Activated CD8-positive, alpha-beta memory T cell treated with anti-CD3 and anti-CD28 coated beads for 24 hours (primary cell): ENCODE measurements at regions not wholly inside any gene's neighbourhood (a gene's known extent, or its start where the extent isn't known, plus 50 kb on each side); places are given as distances from the start of the nearest gene placed in this dataset.

ENCODE experiments used
- DNase-seq: peaks from one replicate; pipeline ENCODE4 v3.0.0-alpha.2; 2020

GRCh38 chr12:62078020-62078419 is 182.2 kb upstream of the USP15 start:
- DNase-seq = no peak

DNA sequence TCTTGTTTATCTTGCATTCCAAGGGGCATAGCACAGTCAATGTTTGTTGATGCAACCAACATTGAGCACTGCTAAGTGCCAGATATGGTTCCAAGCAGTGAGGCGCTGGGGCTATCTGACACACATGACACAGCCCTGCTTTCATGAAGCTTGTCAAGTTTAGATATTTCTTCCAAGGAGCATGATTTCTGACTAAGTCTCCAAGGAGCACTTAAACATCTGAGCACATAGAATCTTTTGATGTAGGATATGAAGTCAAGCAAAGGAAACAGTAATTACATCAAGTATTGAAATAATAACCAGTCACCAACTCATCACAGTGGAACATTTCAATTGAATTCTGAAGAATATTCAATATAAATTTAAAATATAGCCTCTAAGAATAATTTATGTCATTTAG is 177.8 kb upstream of the USP15 start:
- no peak for DNase-seq

DNA sequence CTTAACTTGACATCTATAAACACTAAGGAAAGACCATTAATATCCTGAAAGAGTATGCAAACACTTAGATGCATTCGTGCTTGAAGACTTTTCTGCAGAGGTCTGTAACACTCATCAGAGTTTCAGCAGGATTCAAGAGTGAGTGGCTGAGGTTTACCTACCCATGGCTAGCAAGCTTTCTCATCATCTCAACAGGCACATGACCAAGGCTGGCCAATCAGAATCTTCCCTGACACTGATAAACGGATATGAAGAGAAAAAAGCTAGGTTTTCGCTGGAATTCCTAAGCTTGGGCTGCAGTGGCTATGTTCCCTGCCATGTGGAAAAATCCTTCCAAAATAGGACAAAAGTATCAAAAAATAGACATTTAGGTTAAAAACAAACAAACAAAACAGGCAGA is 162.1 kb upstream of the USP15 start:
- no peak for DNase-seq

- no peak for DNase-seq
Observed at GRCh38 chr12:62103748-62104147, 156.5 kb upstream of the USP15 start.

GRCh38 chr12:62106547-62107185 is 153.5 kb upstream of the USP15 start:
- no peak for DNase-seq

- no peak for DNase-seq
Observed at GRCh38 chr12:62113366-62114011, 146.7 kb upstream of the USP15 start.

GRCh38 chr12:62116986-62117385 is 143.2 kb upstream of the USP15 start:
- DNase-seq = no peak

DNA sequence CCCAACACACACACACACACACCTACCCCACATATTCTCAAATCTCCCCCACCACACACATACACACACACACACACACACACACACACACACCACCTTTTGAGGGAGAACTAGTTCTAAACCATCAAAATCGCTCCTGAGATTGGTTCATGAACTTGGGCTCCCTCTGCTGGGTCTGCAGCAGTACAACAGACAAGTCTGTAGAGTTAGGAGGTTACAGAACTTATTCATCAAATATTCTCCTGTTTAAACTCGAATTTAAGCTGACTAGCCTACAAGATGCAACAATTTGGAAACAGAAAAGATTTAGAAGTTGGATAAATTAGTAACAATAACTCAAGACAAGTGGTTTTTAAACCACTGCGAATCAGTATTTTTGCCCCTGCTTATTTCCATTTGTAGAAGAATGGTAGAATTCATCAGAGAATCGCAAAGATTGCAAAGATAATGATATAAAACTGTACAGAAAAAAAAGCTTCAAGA is 136.4 kb upstream of the USP15 start:
- DNase-seq = no peak

DNA sequence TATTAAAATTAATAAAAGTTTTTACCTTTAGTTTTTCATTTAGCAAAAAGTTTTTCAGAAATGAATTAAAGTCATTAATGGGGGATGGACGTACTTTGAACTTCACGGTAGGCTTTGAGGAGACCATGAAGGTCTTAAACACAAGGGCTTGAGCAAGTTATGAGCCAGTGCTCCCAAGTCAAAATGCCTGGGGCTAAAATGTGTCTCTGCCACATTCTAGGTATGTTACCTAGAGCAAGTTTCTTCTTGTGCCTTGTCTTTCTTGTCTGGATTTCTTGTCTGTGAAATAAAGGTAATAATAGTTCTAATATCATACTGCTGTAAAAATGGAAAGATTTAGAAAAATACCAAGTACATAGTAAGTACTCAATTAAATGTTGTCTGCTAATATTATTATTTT is 132.7 kb upstream of the USP15 start:
- DNase-seq = no peak

- no peak for DNase-seq
Observed at GRCh38 chr12:62128175-62128975, 131.8 kb upstream of the USP15 start.

GRCh38 chr12:62129291-62129690 is 130.9 kb upstream of the USP15 start:
- no peak for DNase-seq

- no peak for DNase-seq
Observed at GRCh38 chr12:62130402-62130801, 129.8 kb upstream of the USP15 start.

DNA sequence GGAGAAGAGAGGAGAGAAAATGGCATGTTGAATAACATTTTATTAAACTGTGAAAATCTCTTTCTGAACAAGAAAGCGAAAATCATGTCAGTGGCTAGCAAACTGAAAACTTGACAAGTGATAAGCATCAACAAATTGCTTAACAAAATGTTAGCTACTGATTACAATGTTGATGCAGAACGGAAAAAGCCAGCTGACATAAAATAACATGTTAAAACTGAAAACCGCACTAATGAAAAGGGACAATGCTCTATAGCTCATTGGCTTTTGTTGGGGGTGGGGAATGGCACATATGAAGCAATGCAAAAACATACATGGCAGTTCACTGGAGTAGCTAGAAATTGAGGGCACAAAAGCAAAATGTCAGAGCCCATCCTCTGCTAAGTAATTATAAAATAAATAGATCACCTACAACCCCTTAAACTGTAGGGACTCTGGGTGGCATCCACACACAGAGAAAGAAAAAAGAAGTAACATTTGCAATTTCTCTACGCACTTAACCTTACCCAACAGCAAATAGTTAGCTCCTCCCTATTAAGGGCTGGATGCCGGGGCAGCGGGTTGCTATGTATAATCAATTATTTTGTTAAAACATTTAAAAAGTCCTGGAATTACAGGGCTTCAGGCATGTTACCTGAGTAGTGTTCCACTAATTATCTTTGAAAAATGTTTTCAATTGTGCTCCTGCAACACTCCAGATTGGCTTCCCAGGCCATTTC is 129.2 kb upstream of the USP15 start:
- DNase-seq = no peak

DNA sequence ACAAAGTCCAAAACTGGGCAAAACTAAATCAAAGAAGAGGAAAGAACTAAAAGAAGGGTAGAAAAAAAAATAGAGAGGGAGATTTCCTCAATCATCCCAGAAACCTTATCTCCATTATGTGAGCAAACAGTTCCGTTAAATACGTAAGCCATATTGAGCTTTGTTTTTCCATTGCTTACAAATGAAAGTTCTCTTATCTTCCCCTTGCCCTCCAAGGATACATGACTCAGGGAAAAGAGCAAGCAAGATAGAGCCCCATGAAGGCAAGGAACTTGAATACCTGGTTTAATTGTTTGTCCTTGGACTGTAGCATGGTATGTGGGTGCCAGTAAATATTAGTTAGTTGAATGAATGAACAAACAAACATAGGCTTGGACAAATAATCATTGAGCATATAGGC is 126.8 kb upstream of the USP15 start:
- DNase-seq = no peak

- DNase-seq = no peak
Observed at GRCh38 chr12:62135553-62136200, 124.5 kb upstream of the USP15 start.

DNA sequence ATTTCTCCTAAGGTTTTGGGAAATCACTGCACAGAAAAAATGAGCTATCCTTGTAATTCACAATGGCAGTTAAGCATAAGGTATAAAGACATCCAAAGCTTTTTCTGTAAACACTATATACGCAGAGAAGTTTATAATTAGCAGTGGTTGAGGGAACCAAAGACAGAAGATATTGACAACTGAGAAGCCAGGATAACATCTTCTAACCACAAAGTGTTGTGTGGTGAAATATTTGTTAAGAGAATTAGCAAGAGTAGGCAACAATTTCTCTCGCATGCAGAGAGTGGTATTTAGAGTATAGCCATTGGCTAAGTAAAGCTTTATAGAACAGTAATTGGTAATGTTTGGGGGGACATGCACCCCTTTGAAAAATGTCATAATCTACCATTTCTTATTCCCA is 123.7 kb upstream of the USP15 start:
- no peak for DNase-seq

DNA sequence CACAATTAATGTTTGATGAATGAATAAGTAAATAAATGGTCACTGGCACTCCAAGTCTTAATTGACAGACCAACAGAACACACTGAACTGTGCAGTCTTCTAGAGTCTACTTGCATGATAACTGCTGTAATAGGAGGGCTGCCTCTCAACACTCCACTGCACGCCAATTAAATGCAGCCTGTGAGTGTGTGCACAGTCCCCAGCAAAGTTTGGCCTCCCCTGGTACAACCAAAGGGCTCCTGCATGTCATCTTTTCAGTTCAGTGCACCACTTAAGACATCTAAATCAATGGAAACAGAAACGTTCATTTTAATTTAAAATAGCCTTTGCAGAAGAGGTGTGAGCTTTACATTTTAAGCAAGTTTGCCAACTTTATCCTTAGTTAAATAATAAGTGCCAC is 121.7 kb upstream of the USP15 start:
- DNase-seq = no peak

DNA sequence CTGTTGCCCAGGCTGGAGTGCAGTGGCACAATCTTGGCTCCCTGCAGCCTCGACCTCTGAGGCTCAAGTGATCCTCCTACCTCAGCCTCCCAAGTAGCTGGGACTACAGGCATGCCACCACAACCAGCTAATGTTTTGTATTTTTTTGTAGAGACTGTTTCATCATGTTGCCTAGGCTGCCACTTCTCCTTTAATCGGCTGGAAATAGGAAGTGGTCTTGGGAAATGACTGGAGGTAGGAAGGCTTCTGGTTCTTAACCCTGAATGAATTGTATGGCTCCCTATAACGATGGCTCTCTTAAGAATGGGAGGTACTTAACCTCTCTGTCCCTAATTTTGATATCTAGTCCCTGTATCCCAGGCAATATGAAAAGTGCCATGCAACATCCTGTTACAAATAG is 113.9 kb upstream of the USP15 start:
- no peak for DNase-seq

GRCh38 chr12:62158013-62158412 is 102.2 kb upstream of the USP15 start:
- no peak for DNase-seq

DNA sequence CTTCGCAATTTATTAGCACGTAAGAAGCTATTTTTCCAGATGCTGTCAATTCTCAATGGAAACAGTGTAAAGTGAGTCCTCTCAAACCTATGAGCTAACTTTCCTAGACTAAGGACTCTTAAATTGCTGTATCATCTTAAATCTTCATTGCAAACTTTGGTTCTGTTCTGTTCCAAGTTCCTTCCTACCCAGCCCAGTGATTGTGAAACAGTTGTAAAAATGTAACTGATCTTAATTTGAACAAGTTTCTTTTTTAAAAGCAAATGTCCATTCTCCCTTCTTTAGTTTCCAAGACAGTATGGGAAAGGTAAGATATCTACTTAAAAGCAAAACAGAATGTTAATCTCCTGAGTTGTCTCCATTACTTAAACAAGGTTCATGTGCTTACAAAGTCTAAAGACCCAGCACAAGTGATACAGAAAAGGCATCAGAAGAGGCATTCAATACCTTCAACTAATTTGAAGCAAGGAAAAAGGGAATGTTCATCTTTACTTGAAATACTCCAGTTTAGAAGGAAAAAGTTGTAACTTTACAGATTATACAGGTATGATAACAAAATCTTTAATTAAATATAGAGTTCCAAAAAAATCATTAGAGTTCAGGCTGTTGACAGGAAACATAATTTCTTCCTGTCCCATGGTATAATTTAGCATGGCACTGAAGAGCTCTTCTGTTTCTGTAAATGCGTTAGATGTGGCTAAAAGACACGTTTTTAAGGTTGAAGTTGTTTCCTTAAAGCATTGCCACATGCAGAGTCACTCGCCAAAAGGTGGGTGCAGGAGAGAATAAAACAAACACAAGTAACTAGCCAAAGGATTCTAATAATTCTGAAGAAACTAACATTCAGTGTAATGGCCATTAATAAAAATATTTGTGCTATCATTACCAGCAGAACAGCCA is 101.5 kb upstream of the USP15 start:
- no peak for DNase-seq

- no peak for DNase-seq
Observed at GRCh38 chr12:62162214-62162613, 98.0 kb upstream of the USP15 start.

- no peak for DNase-seq
Observed at GRCh38 chr12:62163368-62163767, 96.8 kb upstream of the USP15 start.
